Testis (tissue), 2 donors: ENCODE measurements at regions not wholly inside any gene's neighbourhood (a gene's known extent, or its start where the extent isn't known, plus 50 kb on each side); places are given as distances from the start of the nearest gene placed in this dataset.

ENCODE experiments used
- CTCF ChIP-seq, 3 experiments: fragments of 450-650 bp in 2 of 3; fragments of 200-600 bp in 1 of 3; sonication (generic) in 1 of 3; IDR thresholded peaks; one replicate each; pipeline ENCODE4 v1.5.1; 2016 to 2019; ENCODE audit warnings: antibody characterized with exemption in 3 of 3, mild to moderate bottlenecking in 2 of 3, moderate library complexity in 1 of 3
- POLR2A ChIP-seq: fragments of 450-650 bp; IDR thresholded peaks from one replicate; pipeline ENCODE4 v1.6.1; 2017; ENCODE audit warnings: antibody characterized with exemption, mild to moderate bottlenecking, moderate library complexity

- TF ChIP-seq CTCF (IDR thresholded peaks at IDR 0.05), result no peak
- TF ChIP-seq POLR2A, result no peak
Observed at GRCh38 chr4:89371614-89372013, 64.0 kb upstream of the GPRIN3 start.
